GM19463 (cell line): ENCODE measurements at regions not wholly inside any gene's neighbourhood (a gene's known extent, or its start where the extent isn't known, plus 50 kb on each side); places are given as distances from the start of the nearest gene placed in this dataset.

ENCODE experiments used
- ATAC-seq: cut with Tn5 transposase; IDR thresholded peaks from one replicate; pipeline ENCODE4 v1.9.1; 2021; ENCODE audit warnings: mild to moderate bottlenecking, moderate library complexity; ENCODE audit not compliant: unreplicated experiment

DNA sequence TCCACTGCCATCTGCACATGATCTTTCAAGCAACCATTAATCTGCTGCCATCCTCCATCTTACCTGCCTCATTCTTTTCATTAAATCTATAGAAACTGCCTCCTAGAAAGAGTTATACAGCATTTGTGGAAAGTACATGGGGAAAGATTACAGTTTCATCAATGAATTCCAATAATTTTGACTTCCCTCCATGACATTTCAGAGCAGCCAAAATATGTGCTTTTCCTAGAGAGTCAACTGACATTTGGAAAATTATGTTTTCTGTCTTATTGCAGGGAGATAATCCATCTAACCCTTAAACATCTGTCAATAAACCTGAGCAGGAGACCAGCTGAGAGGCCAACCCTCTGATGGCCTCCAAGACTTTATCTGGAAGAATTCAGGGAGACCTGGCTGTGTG, 147.0 kb upstream of the CDH5 start:
- no peak for ATAC-seq

DNA sequence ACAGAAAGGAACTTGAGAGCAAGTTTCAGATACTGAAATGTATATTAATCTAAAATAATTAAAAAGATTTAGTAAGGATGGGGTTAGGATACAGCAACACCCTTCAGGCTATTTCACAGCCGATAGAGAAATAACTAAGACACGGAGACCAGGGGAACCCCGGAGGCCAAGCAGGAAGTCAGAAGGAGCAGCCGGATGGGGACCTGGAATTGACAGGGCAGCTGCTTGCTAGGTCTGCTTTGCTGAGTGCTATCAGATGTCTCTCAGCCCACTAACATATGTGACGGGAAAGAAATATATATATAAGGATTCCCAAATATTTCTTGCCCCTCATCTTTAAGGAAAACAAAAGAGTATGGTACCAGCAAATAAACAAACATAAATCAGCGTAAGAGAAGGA, 154.1 kb upstream of the CDH5 start:
- ATAC-seq: no peak

DNA sequence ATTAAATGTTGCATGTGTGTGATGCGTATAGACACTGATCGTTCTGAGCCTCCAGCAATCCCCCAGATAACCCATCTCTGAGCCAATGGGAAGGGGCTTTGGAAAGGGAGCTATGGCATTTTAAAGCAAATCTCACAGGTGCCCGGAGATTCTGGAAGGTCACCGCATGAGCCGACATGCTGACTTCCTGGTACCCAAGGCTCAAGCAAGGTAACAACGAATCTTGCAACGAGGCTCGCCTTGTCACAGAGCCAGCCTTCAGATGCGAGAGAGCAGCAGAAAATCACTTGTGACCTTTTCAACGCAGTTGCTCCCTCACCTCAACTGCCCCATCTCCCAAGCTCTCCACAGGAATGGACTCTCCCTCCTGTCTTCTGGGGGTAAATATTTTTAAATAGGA, 154.8 kb upstream of the CDH5 start:
- ATAC-seq: no peak

DNA sequence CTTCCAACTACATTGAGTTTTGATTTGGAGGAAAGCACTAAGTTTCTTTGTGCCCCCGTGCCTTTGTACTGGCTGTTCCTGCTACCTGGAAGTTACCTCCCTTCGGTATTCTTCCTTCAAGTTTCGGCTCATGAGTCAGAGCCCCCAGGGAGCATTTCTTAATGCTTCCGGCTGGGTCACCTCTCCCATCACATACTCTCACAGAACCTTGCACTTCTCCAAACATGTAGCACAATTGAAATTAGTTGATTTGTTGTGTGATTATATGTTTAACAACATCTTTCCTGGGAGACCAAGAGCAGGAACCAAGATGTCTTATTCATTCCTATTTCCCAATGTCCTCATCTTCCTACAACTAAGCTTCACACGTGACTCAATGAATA, 158.6 kb upstream of the CDH5 start:
- ATAC-seq: no peak

DNA sequence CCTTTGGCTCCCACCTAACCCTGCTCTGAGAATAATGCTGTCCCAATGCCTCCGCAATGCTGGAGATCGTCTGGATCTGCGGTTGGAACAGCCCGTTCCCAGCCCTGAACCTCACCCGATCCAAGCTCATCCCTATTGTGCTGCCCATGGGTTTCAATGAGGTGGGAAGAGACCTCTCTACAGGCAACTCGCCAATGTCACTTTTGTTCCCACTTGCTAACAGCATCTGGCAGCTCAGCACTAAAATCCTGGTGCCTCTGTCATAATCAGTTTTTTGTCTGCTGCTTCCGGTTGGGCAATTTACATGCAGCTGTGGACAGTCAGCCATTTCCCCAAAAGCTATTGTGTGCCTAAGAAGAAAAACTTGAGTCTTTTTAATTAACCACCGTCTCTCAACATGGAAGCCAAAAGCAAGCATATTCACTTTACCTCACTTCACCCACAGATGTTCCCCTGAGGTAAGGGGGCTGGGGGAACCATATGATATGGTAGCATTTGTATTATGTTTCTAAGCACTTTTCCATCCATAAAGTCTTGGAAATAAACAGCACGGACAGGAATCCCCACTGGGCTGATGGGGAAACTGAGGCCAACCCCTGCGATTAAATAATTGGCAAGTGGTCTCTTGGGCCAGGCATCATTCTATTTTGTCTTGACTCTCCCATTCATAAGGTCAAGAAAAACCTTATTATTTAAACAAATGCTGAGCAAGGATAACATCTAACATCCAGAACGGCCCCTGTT, 159.2 kb upstream of the CDH5 start:
- no peak for ATAC-seq

DNA sequence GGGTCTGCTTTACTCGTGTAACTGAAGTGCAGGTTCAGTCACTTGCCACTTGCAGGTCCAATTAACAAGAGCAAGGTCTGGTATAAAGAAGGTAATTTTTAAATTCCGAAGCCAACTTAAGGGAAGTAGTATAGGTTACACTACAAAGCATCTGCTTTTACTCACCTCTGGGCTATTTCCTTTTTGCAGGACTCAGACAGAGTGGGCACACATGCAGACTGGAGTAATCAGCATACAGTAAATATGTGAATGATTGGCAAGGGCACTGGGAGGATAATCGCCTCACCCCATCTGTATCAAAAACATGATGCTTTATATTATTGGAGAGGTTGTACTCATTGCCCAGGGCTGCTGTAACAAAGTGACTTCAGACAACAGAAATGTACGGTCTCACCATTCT, 160.1 kb upstream of the CDH5 start:
- no peak for ATAC-seq

DNA sequence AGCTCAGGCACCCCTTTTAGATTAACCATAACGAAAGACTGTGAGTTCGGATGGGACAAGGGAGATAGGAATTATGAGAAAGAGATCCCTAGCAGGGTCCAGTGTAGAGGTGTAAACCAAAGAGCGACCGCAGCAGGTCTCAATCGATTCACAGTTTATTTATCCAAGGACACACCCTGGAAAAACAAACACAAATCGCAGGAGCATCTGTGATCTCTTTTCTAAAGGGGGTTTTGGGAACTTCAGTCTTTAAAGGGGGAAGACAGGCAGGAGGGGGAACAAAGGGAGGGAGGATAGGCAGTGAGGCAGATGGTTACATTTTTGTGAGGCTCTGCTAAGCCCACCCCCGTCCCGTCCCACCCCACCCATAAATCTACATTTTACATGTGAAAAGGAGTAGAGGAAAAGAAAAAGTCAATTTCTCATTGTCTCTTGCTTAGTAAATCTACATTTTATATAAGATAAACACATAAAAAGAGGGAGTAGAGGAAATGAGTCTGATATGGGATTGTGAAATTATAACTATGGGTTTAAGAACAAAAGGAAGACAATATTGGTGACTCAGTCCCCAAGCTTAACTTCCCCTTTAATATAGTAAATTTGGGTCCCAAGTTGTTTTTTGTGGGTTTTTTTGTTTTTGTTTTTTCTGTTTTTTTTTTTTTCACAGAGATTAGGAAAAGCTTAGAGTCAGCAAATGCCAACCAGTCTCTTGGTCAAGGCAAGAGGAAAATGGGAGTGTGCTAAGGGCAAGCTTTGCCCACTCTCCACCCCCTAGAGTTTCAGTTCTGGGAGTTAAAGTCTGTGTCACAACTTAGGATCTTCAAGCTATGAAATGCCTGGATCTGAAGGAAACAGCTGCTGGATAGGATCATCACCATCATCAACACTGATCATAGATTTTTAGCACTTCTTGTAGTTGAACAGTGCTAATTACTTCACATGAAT, 160.9 kb upstream of the CDH5 start:
- no peak for ATAC-seq

DNA sequence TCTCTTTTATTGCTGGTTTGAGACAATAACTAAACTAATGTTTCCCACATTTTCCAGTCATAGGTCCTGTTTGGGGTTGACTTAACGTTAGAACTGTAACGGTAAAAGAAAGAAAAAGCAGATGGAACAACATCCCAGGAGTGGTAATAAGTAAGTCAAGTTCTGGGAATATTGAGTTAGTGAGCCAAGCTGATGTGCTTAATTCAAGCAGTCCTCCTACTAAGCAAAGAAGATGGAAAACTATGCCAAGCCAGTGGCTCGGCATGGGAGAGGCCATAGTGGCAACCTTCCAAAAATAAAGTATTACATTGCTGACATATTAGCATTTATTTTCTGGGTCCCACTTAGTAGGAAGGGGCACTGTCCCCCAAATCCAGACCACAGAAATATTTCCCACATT, 161.7 kb upstream of the CDH5 start:
- no peak for ATAC-seq

DNA sequence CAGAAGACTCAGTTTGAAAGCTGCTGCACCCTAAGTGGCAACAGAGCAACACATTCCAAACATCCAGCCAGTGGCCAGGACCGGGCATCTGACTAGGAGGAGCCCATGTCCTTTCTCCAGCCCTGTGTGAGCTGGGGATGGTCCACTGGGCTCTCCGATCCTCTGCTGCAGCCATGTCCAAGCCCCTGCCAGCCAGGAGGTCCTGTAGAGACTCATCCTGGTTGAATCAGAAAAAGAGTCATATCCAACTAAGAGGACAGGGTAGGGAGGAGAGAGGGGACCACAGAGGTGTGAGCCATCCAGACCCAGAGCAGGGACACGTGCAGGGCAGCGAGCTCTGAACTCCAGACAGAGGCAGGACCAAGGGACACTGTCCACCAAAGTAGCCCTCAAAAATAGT, 163.0 kb upstream of the CDH5 start:
- no peak for ATAC-seq

DNA sequence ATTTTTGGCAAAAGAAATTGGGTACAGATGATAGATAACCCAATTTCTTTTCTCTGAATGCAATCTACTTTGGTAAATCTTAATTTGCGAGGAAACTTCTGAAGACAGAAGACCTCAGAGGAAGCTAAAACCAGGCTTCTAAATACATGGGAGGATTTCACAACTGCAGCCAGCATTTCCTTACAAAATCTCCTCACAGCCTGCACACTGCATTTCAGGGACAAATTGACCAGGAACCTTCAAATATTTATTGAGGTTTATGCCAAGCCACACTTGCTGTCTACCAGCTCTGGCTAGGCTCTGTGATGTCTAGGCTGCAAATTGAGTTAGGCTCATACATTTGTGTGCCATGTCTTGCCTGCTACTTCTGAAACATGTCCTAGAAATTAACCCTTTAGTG, 167.3 kb upstream of the CDH5 start:
- no peak for ATAC-seq

DNA sequence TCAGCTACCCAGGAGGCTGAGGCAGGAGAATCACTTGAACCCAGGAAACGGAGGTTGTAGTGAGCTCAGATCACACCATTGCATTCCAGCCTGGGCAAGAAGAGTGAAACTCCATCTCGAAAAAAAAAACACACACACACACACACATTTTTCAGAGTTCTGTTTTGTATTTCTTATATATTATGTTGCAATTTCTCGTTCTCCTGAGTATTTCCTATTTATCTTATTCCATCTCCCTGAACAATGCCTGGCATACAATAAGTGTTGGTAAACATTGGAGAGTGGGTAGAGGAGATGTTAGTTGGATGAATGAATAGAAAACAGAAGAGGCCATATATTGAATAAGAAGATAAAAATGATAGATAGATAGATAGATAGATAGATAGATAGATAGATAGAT, 167.8 kb upstream of the CDH5 start:
- no peak for ATAC-seq

DNA sequence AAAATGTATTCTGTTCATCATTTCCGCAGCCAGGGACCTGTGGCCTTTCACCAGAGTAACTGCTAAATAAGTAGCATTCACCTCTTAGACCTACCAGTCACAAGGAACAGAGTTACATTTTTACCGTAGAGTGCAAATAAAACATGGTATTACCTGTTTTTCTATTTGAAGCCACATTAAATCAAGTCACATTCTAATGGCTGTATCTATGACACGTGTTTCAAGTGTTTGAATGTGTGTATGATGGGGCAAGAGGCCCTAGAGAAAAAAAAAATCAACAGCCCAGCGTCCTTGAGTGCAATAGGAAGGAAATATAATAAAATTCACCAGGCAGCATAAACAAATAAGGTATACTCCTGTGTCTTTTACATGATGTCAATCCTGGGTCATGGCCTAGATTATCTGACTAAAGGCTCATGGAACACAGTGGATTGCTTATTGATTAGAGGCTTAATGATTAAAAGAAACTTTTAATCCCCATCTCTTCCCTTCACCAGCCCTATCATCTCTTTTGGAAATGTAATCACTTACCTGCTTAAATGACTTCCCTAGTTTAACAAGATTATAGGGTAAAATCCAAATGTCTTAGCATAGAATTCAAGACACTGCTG, 168.7 kb upstream of the CDH5 start:
- no peak for ATAC-seq

DNA sequence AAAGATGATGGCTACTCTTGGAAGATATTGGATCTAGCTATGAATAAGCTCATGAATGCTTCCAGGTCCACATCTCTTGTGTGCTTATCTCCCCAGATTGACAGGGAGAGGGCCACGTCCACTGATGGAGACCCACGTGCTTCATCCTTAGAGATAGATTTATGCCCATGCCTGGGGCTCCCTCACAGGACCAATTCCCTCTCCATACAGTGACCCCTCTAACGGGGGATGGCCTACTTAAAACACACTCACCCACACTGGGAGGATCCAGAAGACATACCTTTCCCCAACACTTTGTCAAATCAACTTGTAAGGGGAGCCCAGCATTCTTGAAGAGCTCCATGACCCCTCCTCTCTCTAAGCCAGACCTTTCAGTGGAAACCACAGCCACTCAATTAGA, 169.7 kb upstream of the CDH5 start:
- ATAC-seq: no peak

DNA sequence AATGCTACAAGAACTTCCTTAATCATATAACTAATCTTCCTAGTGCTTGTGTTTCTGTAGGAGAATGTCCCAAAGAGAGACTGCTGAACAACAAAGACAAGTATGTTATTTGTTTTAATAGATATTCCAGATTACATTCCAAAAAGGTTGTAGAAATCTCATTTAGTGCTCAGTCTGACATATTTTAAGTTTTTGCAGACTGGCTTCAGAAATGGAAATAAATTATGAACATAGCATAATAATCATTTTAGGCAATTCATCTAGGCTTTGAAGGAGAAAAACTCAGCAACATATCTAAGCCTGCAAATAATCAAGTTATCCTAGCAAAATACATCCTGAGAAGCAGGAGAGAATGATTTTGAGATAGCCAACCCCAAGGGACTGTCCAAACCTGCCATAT, 171.6 kb upstream of the CDH5 start:
- no peak for ATAC-seq

DNA sequence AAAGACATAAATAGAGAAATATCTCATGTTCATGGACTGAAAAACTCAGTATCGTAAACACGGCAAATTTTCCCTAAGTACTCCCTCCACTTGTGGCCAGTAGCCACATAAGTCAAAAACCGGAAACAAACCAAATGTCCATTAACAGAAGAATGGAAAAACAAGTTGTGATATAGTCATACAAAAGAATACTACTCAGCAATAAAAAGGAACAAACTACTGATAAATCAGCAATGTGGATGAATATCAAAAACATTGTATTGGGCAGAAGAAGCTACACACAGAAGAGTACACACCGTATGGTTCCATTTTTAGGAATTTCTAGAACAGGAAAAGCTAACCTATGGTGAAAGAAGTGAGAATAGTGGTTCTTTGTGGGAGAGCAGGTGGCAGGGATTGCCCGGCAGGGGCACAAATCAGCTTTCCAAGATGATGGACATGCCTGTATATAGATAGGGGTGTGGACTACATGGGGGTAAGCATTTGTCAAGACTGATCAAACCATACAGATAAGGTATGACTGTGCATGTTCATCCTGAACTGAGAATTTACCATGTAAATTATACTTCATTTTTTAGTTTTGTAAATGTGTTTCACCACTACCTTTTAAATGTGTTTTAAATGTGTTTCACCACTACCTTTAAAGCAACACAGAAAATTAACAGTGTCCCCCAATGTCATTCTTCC, 172.8 kb upstream of the CDH5 start:
- no peak for ATAC-seq

DNA sequence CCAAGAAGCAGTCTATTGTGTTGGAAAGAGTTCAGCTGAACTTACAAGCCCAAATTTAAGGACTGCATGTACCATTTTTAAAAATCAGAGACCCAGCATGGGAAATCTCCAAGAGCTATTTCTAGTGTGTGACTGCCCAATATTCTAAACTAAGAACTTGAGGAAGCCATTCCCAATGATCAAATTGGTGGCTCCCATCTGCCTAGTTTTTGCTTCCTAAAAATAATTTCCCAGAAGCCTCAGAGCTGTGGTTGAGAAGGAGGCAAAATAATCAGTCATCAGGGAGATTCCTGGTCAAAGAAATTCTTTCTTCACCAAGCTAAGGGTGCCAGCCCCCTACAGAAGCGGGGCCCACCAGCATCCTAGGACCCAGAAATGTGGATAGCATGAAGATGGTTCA, 176.1 kb upstream of the CDH5 start:
- no peak for ATAC-seq

DNA sequence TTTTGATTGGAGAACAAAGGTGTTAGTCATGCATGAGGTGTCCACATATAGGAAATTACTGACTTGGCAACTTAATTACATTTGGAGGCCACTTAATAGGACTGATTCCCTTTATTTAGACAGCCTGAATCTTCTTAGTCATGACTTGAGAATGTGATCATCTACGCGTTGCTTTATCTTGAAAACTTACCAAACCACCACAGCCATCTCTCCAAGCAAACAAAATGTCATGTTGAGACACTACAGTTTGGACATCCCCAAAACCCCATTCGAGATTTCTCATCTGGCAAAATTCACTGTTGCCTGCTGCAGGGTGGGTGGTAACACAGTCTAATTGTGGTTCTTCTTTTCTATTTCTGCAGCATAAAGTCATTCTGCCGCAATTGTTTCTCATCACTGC, 176.5 kb upstream of the CDH5 start:
- no peak for ATAC-seq

DNA sequence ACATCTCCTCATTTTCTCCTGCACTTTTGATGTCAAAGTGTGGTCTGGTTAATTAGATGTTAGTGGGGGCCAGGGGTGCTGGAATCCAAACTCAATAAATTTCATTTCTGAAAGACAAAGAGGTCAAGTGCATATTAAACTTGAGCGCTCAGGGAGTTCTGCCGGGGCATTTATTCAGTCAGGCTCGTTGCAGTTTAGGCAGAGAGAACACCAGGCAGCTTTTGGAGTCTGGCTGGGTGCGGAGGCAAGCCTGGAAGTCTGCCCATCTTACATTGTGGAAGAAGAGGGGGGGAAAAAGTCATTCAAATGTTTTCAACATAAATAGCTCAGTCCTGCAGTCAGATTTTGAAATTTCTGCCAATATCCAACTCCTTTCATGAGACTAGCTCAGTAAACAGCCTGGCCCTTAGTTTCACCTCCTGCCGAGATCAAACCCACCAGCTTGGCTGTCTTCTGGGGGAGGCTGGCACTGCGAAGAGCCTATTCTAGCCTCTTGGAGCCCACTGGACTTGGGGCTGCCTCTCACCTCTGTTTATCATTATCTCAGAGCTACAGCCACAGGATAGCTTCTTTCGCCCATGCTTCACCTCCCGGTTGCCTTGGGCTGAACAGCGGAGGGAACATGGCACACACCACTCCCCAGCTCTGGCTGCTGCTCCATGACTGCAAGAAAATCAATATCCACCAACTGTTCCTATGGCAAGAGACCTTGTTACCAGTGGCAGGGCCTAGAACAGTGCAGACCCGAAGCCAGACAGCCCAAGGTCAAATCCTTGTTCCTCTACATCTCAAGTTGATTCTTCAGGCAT, 177.4 kb upstream of the CDH5 start:
- no peak for ATAC-seq

DNA sequence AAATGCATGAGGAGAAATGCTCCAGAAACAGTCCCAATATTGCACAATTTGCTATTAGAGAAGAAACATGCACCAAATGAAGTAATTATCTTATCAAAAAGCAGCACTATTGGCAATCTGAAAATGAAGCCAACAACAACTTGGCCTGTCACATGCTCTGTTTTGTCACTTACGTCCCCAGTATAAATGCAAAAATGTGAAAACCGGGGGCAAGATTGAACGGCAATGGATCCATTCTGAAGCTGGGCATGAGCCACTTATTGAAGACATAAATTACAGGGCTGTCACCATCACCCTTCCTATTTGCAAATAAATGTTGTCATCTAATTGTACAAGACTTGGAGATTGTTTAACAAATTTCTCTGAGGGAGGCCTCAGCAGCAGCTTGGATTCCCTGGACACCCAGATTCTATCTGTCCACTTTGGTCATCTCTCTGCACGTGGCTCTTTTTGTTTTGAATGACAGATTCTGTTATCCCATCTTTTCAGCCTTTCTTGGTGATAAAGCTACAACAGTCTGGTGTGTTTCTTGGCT, 180.2 kb upstream of the CDH5 start:
- ATAC-seq: no peak

DNA sequence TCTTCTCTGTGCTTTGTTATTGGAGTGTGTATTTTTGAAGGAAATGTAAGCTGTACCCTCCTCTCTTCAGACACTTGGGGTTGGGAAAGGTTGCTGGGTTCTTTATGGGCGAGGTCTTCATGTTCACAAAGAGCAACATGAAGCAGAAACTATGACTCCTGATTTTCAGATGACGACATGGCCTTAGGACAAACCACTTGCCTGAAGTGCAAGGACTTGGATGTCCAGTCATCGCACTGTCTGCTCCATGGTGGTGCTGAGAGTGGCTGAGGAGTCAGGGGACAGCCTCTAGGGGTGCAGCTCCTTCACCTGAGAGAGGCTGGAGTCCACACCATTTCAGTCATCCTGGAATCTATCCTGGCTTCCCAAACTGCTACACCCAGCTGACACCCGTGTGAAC, 183.9 kb upstream of the CDH5 start:
- no peak for ATAC-seq
